Epithelial cell of prostate (primary cell): ENCODE measurements at regions not wholly inside any gene's neighbourhood (a gene's known extent, or its start where the extent isn't known, plus 50 kb on each side); places are given as distances from the start of the nearest gene placed in this dataset.

Experiments used
- DNase-seq: peaks from one replicate; pipeline ENCODE4 v3.0.0-alpha.2; 2011; ENCODE audit warnings: low read depth, low spot score
- H3K27ac ChIP-seq: fragments of 450-650 bp; 2 replicates; pipeline ENCODE4 v1.5.1; 2017; ENCODE audit warnings: mild to moderate bottlenecking

GRCh38 chr9:84393266-84393950 lies 52.9 kb upstream of the SLC28A3 start:
- DNase-seq = no peak
- H3K27ac ChIP-seq = no peak overlapping the region

- no peak for DNase-seq
- H3K27ac ChIP-seq = no peak overlapping the region
Measured at GRCh38 chr9:84394036-84394435, 53.5 kb upstream of the SLC28A3 start.

- peak; percentile 14 for DNase-seq
Measured at GRCh38 chr9:84397151-84397728, 56.7 kb upstream of the SLC28A3 start.

GRCh38 chr9:84397822-84398221 lies 57.3 kb upstream of the SLC28A3 start:
- no peak for DNase-seq

More at GRCh38 chr9:84397151-84397728, 56.7 kb upstream of the SLC28A3 start:
- no peak overlapping the region for H3K27ac ChIP-seq

GRCh38 chr9:84402517-84402916 lies 62.0 kb upstream of the SLC28A3 start:
- DNase-seq = no peak
- no peak overlapping the region for H3K27ac ChIP-seq

More at GRCh38 chr9:84397822-84398221, 57.3 kb upstream of the SLC28A3 start:
- no peak overlapping the region for H3K27ac ChIP-seq

GRCh38 chr9:84403288-84403687 lies 62.7 kb upstream of the SLC28A3 start:
- no peak overlapping the region for H3K27ac ChIP-seq
- no peak for DNase-seq

- H3K27ac ChIP-seq = no peak overlapping the region
- DNase-seq = no peak
Measured at GRCh38 chr9:84404095-84404686, 63.6 kb upstream of the SLC28A3 start.

GRCh38 chr9:84405667-84406066 lies 65.1 kb upstream of the SLC28A3 start:
- no peak overlapping the region for H3K27ac ChIP-seq
- no peak for DNase-seq

GRCh38 chr9:84408416-84408815 lies 67.9 kb upstream of the SLC28A3 start:
- no peak for DNase-seq
- no peak overlapping the region for H3K27ac ChIP-seq

- DNase-seq = no peak
- no peak overlapping the region for H3K27ac ChIP-seq
Measured at GRCh38 chr9:84411683-84412267, 71.2 kb upstream of the SLC28A3 start.

GRCh38 chr9:84412654-84413053 lies 72.1 kb upstream of the SLC28A3 start:
- DNase-seq = no peak
- H3K27ac ChIP-seq = no peak overlapping the region

GRCh38 chr9:84413301-84413700 lies 72.7 kb upstream of the SLC28A3 start:
- no peak for DNase-seq
- H3K27ac ChIP-seq = no peak overlapping the region

- no peak overlapping the region for H3K27ac ChIP-seq
- DNase-seq = no peak
Measured at GRCh38 chr9:84419031-84419602, 78.6 kb upstream of the SLC28A3 start.

- no peak for DNase-seq
Measured at GRCh38 chr9:84424931-84425330, 84.4 kb upstream of the SLC28A3 start.

GRCh38 chr9:84432746-84433145 lies 92.2 kb upstream of the SLC28A3 start:
- no peak for DNase-seq
- no peak overlapping the region for H3K27ac ChIP-seq

More at GRCh38 chr9:84424931-84425330, 84.4 kb upstream of the SLC28A3 start:
- H3K27ac ChIP-seq = no peak overlapping the region

GRCh38 chr9:84435902-84436301 lies 95.3 kb upstream of the SLC28A3 start:
- H3K27ac ChIP-seq = no peak overlapping the region
- DNase-seq = no peak

GRCh38 chr9:84436386-84437109 lies 96.0 kb upstream of the SLC28A3 start:
- no peak for DNase-seq
- H3K27ac ChIP-seq = no peak overlapping the region

- H3K27ac ChIP-seq = no peak overlapping the region
- no peak for DNase-seq
Measured at GRCh38 chr9:84438391-84438790, 97.8 kb upstream of the SLC28A3 start.

- no peak overlapping the region for H3K27ac ChIP-seq
- no peak for DNase-seq
Measured at GRCh38 chr9:84439250-84439649, 98.7 kb upstream of the SLC28A3 start.

GRCh38 chr9:84442712-84443111 lies 102.2 kb upstream of the SLC28A3 start:
- DNase-seq = no peak
- H3K27ac ChIP-seq = no peak overlapping the region
